Trophoblast cell (in vitro differentiated cells and primary cell): ENCODE measurements at regions not wholly inside any gene's neighbourhood (a gene's known extent, or its start where the extent isn't known, plus 50 kb on each side); places are given as distances from the start of the nearest gene placed in this dataset.

ENCODE experiments used
- DNase-seq, 2 donors: peaks; one replicate each; pipeline ENCODE4 v3.0.0-alpha.2; 2016
- H2AFZ ChIP-seq: 2 replicates; pipeline ENCODE4 v1.6.1; 2013; ENCODE audit warnings: low read length, moderate library complexity, mild to moderate bottlenecking; ENCODE audit not compliant: insufficient read depth, poor library complexity
- H2AK5ac ChIP-seq: 2 replicates; pipeline ENCODE4 v1.6.1; 2013; ENCODE audit warnings: mild to moderate bottlenecking, low read length
- H2BK120ac ChIP-seq: 2 replicates; pipeline ENCODE4 v1.6.1; 2013; ENCODE audit warnings: low read length, mild to moderate bottlenecking, moderate library complexity; ENCODE audit not compliant: insufficient read depth, poor library complexity
- H2BK12ac ChIP-seq: 2 replicates; pipeline ENCODE4 v1.6.1; 2013; ENCODE audit warnings: mild to moderate bottlenecking, low read length, moderate library complexity
- H2BK5ac ChIP-seq: 2 replicates; pipeline ENCODE4 v1.6.1; 2013; ENCODE audit warnings: low read length, low read depth, moderate library complexity, mild to moderate bottlenecking; ENCODE audit not compliant: poor library complexity
- H3K14ac ChIP-seq: 2 replicates; pipeline ENCODE4 v1.6.1; 2013; ENCODE audit warnings: mild to moderate bottlenecking, low read length
- H3K18ac ChIP-seq: 2 replicates; pipeline ENCODE4 v1.6.1; 2013; ENCODE audit warnings: mild to moderate bottlenecking, low read length
- H3K23ac ChIP-seq: 2 replicates; pipeline ENCODE4 v1.6.1; 2013; ENCODE audit warnings: low read length
- H3K27ac ChIP-seq: 2 replicates; pipeline ENCODE4 v1.5.1; 2013; ENCODE audit warnings: low read depth, mild to moderate bottlenecking, inconsistent platforms, low read length, moderate library complexity
- H3K27me3 ChIP-seq: 2 replicates; pipeline ENCODE4 v1.6.1; 2013; ENCODE audit warnings: inconsistent platforms, mild to moderate bottlenecking, low read length, moderate library complexity; ENCODE audit not compliant: insufficient read depth
- H3K36me3 ChIP-seq, 2 experiments: 1 replicate in 1 of 2; 2 replicates in 1 of 2; pipeline ENCODE4 v1.6.1; 2013; ENCODE audit warnings: low read length in 2 of 2, mild to moderate bottlenecking in 2 of 2, moderate library complexity in 1 of 2; ENCODE audit not compliant: insufficient read depth in 2 of 2, control insufficient read depth in 1 of 2
- H3K4ac ChIP-seq: 2 replicates; pipeline ENCODE4 v1.6.1; 2013; ENCODE audit warnings: low read depth, mild to moderate bottlenecking, low read length, moderate library complexity
- H3K4me1 ChIP-seq, 2 experiments: 1 replicate in 1 of 2; 2 replicates in 1 of 2; pipeline ENCODE4 v1.6.1; 2013; ENCODE audit warnings: low read length in 2 of 2, mild to moderate bottlenecking in 2 of 2, moderate library complexity in 1 of 2; ENCODE audit not compliant: insufficient read depth in 2 of 2, control insufficient read depth in 1 of 2
- H3K4me2 ChIP-seq: 2 replicates; pipeline ENCODE4 v1.6.1; 2013; ENCODE audit warnings: inconsistent platforms, mild to moderate bottlenecking, low read length, moderate library complexity
- H3K4me3 ChIP-seq: 2 replicates; pipeline ENCODE4 v1.5.1; 2013; ENCODE audit warnings: mild to moderate bottlenecking, low read depth, low read length, inconsistent platforms
- H3K79me1 ChIP-seq: one replicate; pipeline ENCODE4 v1.6.1; 2013; ENCODE audit warnings: low read length
- H3K79me2 ChIP-seq: 2 replicates; pipeline ENCODE4 v1.6.1; 2013; ENCODE audit warnings: low read length, mild to moderate bottlenecking; ENCODE audit not compliant: control insufficient read depth, insufficient read depth, poor library complexity
- H3K9ac ChIP-seq: 2 replicates; pipeline ENCODE4 v1.6.1; 2013; ENCODE audit warnings: mild to moderate bottlenecking, low read length
- H3K9me3 ChIP-seq: 2 replicates; pipeline ENCODE4 v1.6.1; 2013; ENCODE audit warnings: low read depth, mild to moderate bottlenecking, control low read depth, inconsistent platforms, low read length; ENCODE audit not compliant: insufficient read depth
- H4K12ac ChIP-seq: 2 replicates; pipeline ENCODE4 v1.6.1; 2013; ENCODE audit warnings: low read depth, mild to moderate bottlenecking, low read length, moderate library complexity
- H4K8ac ChIP-seq: 2 replicates; pipeline ENCODE4 v1.6.1; 2013; ENCODE audit warnings: low read depth, mild to moderate bottlenecking, low read length, moderate library complexity
- H4K91ac ChIP-seq: one replicate; pipeline ENCODE4 v1.6.1; 2013; ENCODE audit warnings: low read depth, mild to moderate bottlenecking, low read length, moderate library complexity
- WGBS: extraction: QIAGEN DNeasy Blood & Tissue Kit; methylation state at CpG from one replicate; pipeline ENCODE4 v1.1.7; 2013; ENCODE audit warnings: missing lambda C conversion rate; ENCODE audit not compliant: insufficient read length, insufficient coverage; ENCODE audit errors: extremely low coverage; 5-methylcytosine and 5-hydroxymethylcytosine counted together

DNA sequence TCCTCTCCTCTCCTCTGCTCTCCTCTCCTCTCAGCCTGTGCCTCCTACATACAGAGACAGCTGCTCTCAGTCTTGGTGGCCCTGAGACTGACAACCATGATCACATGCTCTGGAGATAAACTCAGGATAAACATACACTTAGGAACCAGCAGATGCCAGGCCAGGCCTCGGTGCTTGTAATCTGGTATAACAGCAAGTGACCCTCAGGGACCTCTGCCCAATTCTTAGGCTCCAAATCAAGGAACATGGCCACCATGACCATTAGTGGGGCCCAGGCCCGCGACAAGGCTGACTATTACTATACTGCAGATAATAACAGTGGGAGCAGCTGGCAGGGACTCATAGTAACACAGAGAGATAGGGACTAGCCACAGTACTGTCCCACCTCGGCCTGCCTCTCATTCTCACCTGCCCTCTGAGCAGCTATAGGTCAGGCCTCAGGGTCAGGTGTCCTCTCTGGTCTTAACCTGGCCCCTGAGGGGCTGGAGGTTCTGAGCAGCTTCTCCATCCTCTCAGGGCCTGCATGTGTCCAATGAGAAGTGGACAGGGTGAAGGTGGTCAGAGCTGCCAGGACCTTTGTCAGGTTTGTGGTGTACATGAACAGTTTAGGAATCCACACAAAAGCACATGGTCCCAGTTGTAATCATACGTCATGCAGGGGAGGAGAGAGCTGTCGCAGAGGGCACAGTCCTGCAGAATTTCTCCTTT, 106.1 kb downstream of the GGTLC2 start:
- WGBS, result no CpG with 5 or more reads among the region's 6 CpGs
- no peak overlapping the region for H3K18ac ChIP-seq
- H4K91ac ChIP-seq, result no peak overlapping the region
- no peak overlapping the region for H2BK5ac ChIP-seq
- no peaks in the 10 kb centered on the region for H3K79me2 ChIP-seq
- H3K4ac ChIP-seq, result no peak overlapping the region
- no peak overlapping the region for H3K4me3 ChIP-seq
- no peaks in the 10 kb centered on the region for H3K27me3 ChIP-seq
- H2AFZ ChIP-seq, result no peak overlapping the region
- H2BK120ac ChIP-seq, result no peak overlapping the region
- no peaks in the 10 kb centered on the region for H3K79me1 ChIP-seq
- H3K9ac ChIP-seq, result no peak overlapping the region
- H3K23ac ChIP-seq, result no peak overlapping the region
- no peak overlapping the region for H4K12ac ChIP-seq
- peaks cover 2% of the 10 kb centered on the region for H3K9me3 ChIP-seq
- no peaks in the 10 kb centered on the region for H3K36me3 ChIP-seq
- no peak overlapping the region for H4K8ac ChIP-seq
- no peak for DNase-seq
- H2AK5ac ChIP-seq, result no peak overlapping the region
- H3K4me1 ChIP-seq, result no peaks in the 10 kb centered on the region
- H3K14ac ChIP-seq, result no peak overlapping the region
- no peak overlapping the region for H3K27ac ChIP-seq
- H3K4me2 ChIP-seq, result no peak overlapping the region
- H2BK12ac ChIP-seq, result no peak overlapping the region

DNA sequence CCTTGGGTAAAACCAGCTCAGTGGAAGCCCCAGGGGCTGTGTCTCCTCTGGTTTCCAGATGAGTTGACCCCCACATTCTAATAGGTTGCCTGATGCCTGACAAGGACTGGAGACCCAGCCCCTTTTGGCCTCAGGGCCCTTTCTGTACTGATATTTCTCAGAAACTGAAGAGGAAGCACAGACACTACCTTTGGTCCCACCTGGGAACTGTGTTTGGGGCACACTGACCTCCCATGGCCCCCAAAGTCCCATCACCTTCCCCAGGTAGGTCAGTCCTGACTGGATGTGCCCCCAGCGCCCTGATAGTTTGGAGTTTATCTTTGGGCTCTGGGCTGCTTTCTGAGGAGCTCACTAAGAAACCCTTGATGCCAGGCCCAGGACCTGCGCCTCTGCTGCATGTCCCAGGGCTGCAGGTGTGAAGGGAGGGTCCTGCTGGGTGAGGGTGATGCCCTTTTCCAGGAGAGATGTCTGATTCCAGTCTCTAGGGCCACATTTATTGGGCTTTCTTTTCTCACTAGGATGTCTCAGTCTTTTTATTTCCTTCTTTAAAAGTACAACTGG, 106.7 kb downstream of the GGTLC2 start:
- no CpG with 5 or more reads among the region's 2 CpGs for whole genome bisulfite sequencing
- H3K27ac ChIP-seq, result no peak overlapping the region
- peaks cover 2% of the 10 kb centered on the region for H3K9me3 ChIP-seq

DNA sequence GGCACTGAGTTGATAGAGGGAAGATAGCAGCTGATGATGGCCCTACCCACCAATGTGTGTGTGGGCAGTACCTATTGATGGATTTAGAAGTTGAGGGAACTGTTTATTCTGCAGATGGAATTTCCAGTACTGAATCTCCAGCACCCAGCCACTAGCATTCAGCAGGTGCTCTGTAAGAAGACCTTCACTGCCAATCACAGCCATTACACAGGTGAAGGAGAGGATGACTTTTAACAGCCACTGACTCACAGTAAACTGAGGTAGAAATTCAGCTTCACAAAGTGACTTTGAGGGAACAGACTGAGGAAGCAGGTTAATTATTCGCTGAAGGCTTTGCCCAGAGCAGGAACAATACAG, 107.8 kb downstream of the GGTLC2 start:
- no peaks in the 10 kb centered on the region for H3K27me3 ChIP-seq
- WGBS, result no CpG with 5 or more reads among the region's 1 CpG
- H2AFZ ChIP-seq, result no peak overlapping the region
- no peak overlapping the region for H3K23ac ChIP-seq
- H2BK12ac ChIP-seq, result no peak overlapping the region
- H3K4me2 ChIP-seq, result no peak overlapping the region
- H4K12ac ChIP-seq, result no peak overlapping the region
- H3K4ac ChIP-seq, result no peak overlapping the region
- no peak overlapping the region for H2BK120ac ChIP-seq
- no peak for DNase-seq
- no peaks in the 10 kb centered on the region for H3K4me1 ChIP-seq
- H3K79me2 ChIP-seq, result no peaks in the 10 kb centered on the region
- peaks cover 2% of the 10 kb centered on the region for H3K9me3 ChIP-seq
- H4K91ac ChIP-seq, result no peak overlapping the region
- no peak overlapping the region for H3K9ac ChIP-seq
- H3K14ac ChIP-seq, result no peak overlapping the region
- H2BK5ac ChIP-seq, result no peak overlapping the region
- H3K18ac ChIP-seq, result no peak overlapping the region
- H3K27ac ChIP-seq, result no peak overlapping the region
- no peaks in the 10 kb centered on the region for H3K79me1 ChIP-seq
- H3K4me3 ChIP-seq, result no peak overlapping the region
- no peak overlapping the region for H2AK5ac ChIP-seq
- no peaks in the 10 kb centered on the region for H3K36me3 ChIP-seq
- H4K8ac ChIP-seq, result no peak overlapping the region

More for the DNA sequence above, 106.7 kb downstream of the GGTLC2 start:
- H2BK120ac ChIP-seq, result no peak overlapping the region
- no peak overlapping the region for H2AFZ ChIP-seq
- no peak overlapping the region for H2AK5ac ChIP-seq
- H3K4me1 ChIP-seq, result no peaks in the 10 kb centered on the region
- no peak overlapping the region for H3K9ac ChIP-seq
- H2BK12ac ChIP-seq, result no peak overlapping the region
- no peak overlapping the region for H3K14ac ChIP-seq
- H3K27me3 ChIP-seq, result no peaks in the 10 kb centered on the region
- no peak overlapping the region for H3K4ac ChIP-seq
- no peak overlapping the region for H2BK5ac ChIP-seq
- no peak overlapping the region for H4K91ac ChIP-seq
- H3K79me2 ChIP-seq, result no peaks in the 10 kb centered on the region
- H3K18ac ChIP-seq, result no peak overlapping the region
- no peak overlapping the region for H4K8ac ChIP-seq
- H4K12ac ChIP-seq, result no peak overlapping the region
- DNase-seq, result no peak
- no peak overlapping the region for H3K4me3 ChIP-seq
- H3K23ac ChIP-seq, result no peak overlapping the region
- H3K79me1 ChIP-seq, result no peaks in the 10 kb centered on the region
- no peak overlapping the region for H3K4me2 ChIP-seq
- no peaks in the 10 kb centered on the region for H3K36me3 ChIP-seq

DNA sequence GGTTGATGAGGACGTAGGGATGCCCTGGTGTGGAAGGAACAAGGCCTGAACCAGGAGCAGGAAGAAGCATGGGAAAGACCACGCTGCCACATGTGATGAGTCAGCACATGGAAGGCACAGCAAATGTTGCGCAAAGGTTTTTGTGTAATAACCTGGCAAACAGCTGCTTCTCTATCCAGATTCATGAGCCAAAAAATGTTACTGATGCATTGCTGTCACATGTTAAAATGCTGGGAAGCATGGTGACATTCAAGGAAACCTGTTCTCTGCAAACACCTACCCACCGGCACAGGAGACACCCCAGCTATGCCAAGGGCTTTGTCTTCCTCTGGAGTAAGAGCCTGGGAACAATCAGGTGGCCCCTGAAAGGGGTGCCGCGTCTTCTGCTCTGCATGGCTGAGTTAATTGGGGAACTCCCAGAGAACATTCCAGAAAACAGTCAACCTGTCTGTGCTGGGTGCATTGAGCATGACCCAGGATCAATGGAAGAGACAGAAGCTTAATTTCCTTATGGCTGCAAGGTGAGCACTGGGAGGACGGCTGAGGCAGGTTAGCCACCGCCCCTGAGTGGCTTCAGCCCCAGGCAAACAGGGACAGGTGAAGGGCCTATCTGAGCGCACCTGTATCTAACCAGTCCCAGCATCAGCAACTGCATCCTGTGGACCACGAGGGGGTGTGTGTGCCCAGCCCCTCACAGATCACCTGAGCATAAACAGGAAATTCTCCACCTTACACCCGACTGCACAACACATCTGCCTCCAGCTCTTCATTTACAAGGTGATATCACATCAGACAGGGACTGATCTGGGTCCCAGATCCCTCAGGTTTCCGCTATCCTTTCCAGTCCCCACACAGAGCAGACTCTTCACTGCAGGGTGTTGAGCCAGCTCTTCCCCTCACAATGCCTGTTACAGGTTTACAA, 108.4 kb downstream of the GGTLC2 start:
- Histone ChIP-seq H3K79me1 (no peaks in the 10 kb centered on the region), H3K23ac (no peak overlapping the region), H3K79me2 (no peaks in the 10 kb centered on the region), H2BK120ac (no peak overlapping the region), H3K4me3 (no peak overlapping the region), H3K27me3 (no peaks in the 10 kb centered on the region), H3K9ac (no peak overlapping the region), H3K4ac (no peak overlapping the region), H2BK5ac (no peak overlapping the region), H2BK12ac (no peak overlapping the region), H4K91ac (no peak overlapping the region), H3K9me3 (peaks cover 2% of the 10 kb centered on the region), H3K4me1 (no peaks in the 10 kb centered on the region), H3K36me3 (no peaks in the 10 kb centered on the region), H3K4me2 (no peak overlapping the region), H4K8ac (no peak overlapping the region), H3K18ac (no peak overlapping the region), H2AFZ (no peak overlapping the region), H4K12ac (no peak overlapping the region), H2AK5ac (no peak overlapping the region), H3K14ac (no peak overlapping the region), H3K27ac (no peak overlapping the region)
- DNase-seq, result peak; percentile 43 to 85
- no CpG with 5 or more reads among the region's 12 CpGs for WGBS
